Stomach (tissue), 4 donors: ENCODE measurements at regions not wholly inside any gene's neighbourhood (a gene's known extent, or its start where the extent isn't known, plus 50 kb on each side); places are given as distances from the start of the nearest gene placed in this dataset.

Source experiments
- EP300 ChIP-seq: sonication (generic); formaldehyde crosslinking; IDR thresholded peaks from one replicate; pipeline ENCODE4 v1.6.1; 2017; ENCODE audit warnings: antibody characterized with exemption
- POLR2A ChIP-seq, 4 donors: fragments of 450-650 bp; IDR thresholded peaks; one replicate each; pipeline ENCODE4 v1.6.1; 2016; ENCODE audit warnings: antibody characterized with exemption in 4 of 4, control low read depth in 2 of 4, mild to moderate bottlenecking in 1 of 4, moderate library complexity in 1 of 4
- POLR2AphosphoS5 ChIP-seq, 3 donors: sonication (generic); formaldehyde crosslinking; IDR thresholded peaks; one replicate each; pipeline ENCODE4 v1.6.1; 2016; ENCODE audit warnings: antibody characterized with exemption in 3 of 3
- TF ChIP-seq, protein P1 (sequence below), 7 experiments: fragments of 450-650 bp in 4 of 7; fragments of 200-600 bp in 3 of 7; sonication (generic) in 3 of 7; IDR thresholded peaks; one replicate each; pipeline ENCODE4 v1.5.1; 2016 to 2019; ENCODE audit warnings: antibody characterized with exemption in 7 of 7, control low read depth in 2 of 7, mild to moderate bottlenecking in 1 of 7

DNA sequence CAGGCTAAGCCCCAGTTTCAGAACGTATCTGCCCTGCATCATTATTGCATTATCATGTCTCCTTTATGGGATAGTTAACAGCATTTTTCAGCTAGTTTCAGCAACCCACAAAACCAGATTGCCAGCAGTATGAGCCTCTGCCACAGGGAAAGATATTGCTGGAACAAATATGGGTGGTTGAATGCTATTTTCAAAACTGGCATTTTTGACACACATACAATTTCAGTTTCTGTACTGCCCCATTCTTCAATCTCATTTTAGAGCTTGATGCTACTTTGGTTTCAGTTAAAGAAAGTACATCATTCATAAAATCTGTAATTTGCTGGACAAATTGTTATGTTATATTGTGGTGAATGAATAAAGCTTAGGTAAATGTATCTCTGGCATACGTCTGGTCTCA is 1037.5 kb downstream of the NAALADL2 start:
- TF ChIP-seq POLR2AphosphoS5 (IDR thresholded peaks at IDR 0.05) (no peak), POLR2A (IDR thresholded peaks at IDR 0.05) (no peak), EP300 (no peak)
- TF ChIP-seq, protein P1, sequence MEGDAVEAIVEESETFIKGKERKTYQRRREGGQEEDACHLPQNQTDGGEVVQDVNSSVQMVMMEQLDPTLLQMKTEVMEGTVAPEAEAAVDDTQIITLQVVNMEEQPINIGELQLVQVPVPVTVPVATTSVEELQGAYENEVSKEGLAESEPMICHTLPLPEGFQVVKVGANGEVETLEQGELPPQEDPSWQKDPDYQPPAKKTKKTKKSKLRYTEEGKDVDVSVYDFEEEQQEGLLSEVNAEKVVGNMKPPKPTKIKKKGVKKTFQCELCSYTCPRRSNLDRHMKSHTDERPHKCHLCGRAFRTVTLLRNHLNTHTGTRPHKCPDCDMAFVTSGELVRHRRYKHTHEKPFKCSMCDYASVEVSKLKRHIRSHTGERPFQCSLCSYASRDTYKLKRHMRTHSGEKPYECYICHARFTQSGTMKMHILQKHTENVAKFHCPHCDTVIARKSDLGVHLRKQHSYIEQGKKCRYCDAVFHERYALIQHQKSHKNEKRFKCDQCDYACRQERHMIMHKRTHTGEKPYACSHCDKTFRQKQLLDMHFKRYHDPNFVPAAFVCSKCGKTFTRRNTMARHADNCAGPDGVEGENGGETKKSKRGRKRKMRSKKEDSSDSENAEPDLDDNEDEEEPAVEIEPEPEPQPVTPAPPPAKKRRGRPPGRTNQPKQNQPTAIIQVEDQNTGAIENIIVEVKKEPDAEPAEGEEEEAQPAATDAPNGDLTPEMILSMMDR (IDR thresholded peaks at IDR 0.05), result no peak
